Vagina (tissue), 2 donors: ENCODE measurements at regions not wholly inside any gene's neighbourhood (a gene's known extent, or its start where the extent isn't known, plus 50 kb on each side); places are given as distances from the start of the nearest gene placed in this dataset.

Experiments
- DNase-seq, 2 donors: peaks; one replicate each; pipeline ENCODE4 v3.0.0-alpha.2; 2017; ENCODE audit errors: extremely low spot score in 2 of 2
- H3K27ac ChIP-seq: fragments of 200-600 bp; sonication (generic); one replicate; pipeline ENCODE4 v1.5.1; 2019
- H3K27me3 ChIP-seq: fragments of 200-600 bp; sonication (generic); one replicate; pipeline ENCODE4 v1.5.1; 2019
- H3K36me3 ChIP-seq, 2 donors: fragments of 200-600 bp; sonication (generic); one replicate each; pipeline ENCODE4 v1.5.1; 2017 to 2019
- H3K4me1 ChIP-seq: fragments of 200-600 bp; sonication (generic); one replicate; pipeline ENCODE4 v1.5.1; 2019
- H3K4me3 ChIP-seq, 2 donors: fragments of 200-600 bp; sonication (generic); 1 replicate in 1 of 2; 2 replicates in 1 of 2; pipeline ENCODE4 v1.5.1; 2016 to 2019
- H3K9me3 ChIP-seq: fragments of 200-600 bp; sonication (generic); one replicate; pipeline ENCODE4 v1.5.1; 2019
- CTCF ChIP-seq, 3 experiments: fragments of 450-650 bp in 2 of 3; fragments of 200-600 bp in 1 of 3; sonication (generic) in 1 of 3; IDR thresholded peaks; one replicate each; pipeline ENCODE4 v1.5.1; 2017 to 2019; ENCODE audit warnings: antibody characterized with exemption in 3 of 3, mild to moderate bottlenecking in 2 of 3, moderate library complexity in 2 of 3
- POLR2A ChIP-seq, 2 donors: fragments of 450-650 bp; IDR thresholded peaks; one replicate each; pipeline ENCODE4 v1.6.1; 2017; ENCODE audit warnings: antibody characterized with exemption in 2 of 2, mild to moderate bottlenecking in 2 of 2, moderate library complexity in 2 of 2
- POLR2AphosphoS5 ChIP-seq, 2 donors: sonication (generic); formaldehyde crosslinking; IDR thresholded peaks; one replicate each; pipeline ENCODE4 v1.9.0; 2017; ENCODE audit warnings: antibody characterized with exemption in 2 of 2, mild to moderate bottlenecking in 2 of 2, low read depth in 1 of 2; ENCODE audit not compliant: insufficient read depth in 1 of 2
- intact Hi-C: fragments of 100-400 bp; cut with DNase I; formaldehyde crosslinking; loops from one replicate; pipeline ENCODE4 v1.15.1; 2023

GRCh38 chr17:77001487-77001886 is 133.3 kb downstream of the MGAT5B start:
- Histone ChIP-seq H3K4me1 (no peaks in the 10 kb centered on the region), H3K27me3 (no peaks in the 10 kb centered on the region), H3K4me3 (no peak overlapping the region), H3K27ac (no peak overlapping the region), H3K9me3 (no peaks in the 10 kb centered on the region), H3K36me3 (no peaks in the 10 kb centered on the region)
- TF ChIP-seq CTCF (IDR thresholded peaks at IDR 0.05) (no peak), POLR2A (IDR thresholded peaks at IDR 0.05) (no peak), POLR2AphosphoS5 (IDR thresholded peaks at IDR 0.05; ENCODE audit: insufficient read depth in 1 of 2, low read depth in 1 of 2) (no peak)
- intact Hi-C loops = no loop called here
- no peak for DNase-seq

GRCh38 chr17:77002103-77003045 is 134.2 kb downstream of the MGAT5B start:
- TF ChIP-seq POLR2A (IDR thresholded peaks at IDR 0.05) (no peak), POLR2AphosphoS5 (IDR thresholded peaks at IDR 0.05; ENCODE audit: insufficient read depth in 1 of 2, low read depth in 1 of 2) (no peak), CTCF (IDR thresholded peaks at IDR 0.05) (no peak)
- DNase-seq = no peak
- intact Hi-C loops = no loop called here
- Histone ChIP-seq H3K4me1 (no peaks in the 10 kb centered on the region), H3K9me3 (no peaks in the 10 kb centered on the region), H3K4me3 (no peak overlapping the region), H3K27ac (no peak overlapping the region), H3K36me3 (no peaks in the 10 kb centered on the region), H3K27me3 (no peaks in the 10 kb centered on the region)

- no peaks in the 10 kb centered on the region for H3K4me1 ChIP-seq
- no peaks in the 10 kb centered on the region for H3K36me3 ChIP-seq
- H3K27me3 ChIP-seq = no peaks in the 10 kb centered on the region
- H3K4me3 ChIP-seq = no peak overlapping the region
- TF ChIP-seq POLR2AphosphoS5 (IDR thresholded peaks at IDR 0.05; ENCODE audit: insufficient read depth in 1 of 2, low read depth in 1 of 2) (no peak), CTCF (IDR thresholded peaks at IDR 0.05) (no peak), POLR2A (IDR thresholded peaks at IDR 0.05) (no peak)
- DNase-seq = no peak
- H3K9me3 ChIP-seq = no peaks in the 10 kb centered on the region
- no peak overlapping the region for H3K27ac ChIP-seq
- intact Hi-C loops = no loop called here
Measured at GRCh38 chr17:77003699-77004098, 135.5 kb downstream of the MGAT5B start.

- Histone ChIP-seq H3K27me3 (no peaks in the 10 kb centered on the region), H3K27ac (no peak overlapping the region), H3K9me3 (no peaks in the 10 kb centered on the region), H3K36me3 (no peaks in the 10 kb centered on the region), H3K4me3 (no peak overlapping the region), H3K4me1 (no peaks in the 10 kb centered on the region)
- no peak for TF ChIP-seq POLR2AphosphoS5 (IDR thresholded peaks at IDR 0.05; ENCODE audit: insufficient read depth in 1 of 2, low read depth in 1 of 2)
- no peak for TF ChIP-seq POLR2A (IDR thresholded peaks at IDR 0.05)
- TF ChIP-seq CTCF (IDR thresholded peaks at IDR 0.05) = no peak
- intact Hi-C loops = no loop called here
- no peak for DNase-seq
Measured at GRCh38 chr17:77006971-77007649, 133.7 kb upstream of the SEC14L1 start.

- Histone ChIP-seq H3K27ac (no peak overlapping the region), H3K4me1 (no peaks in the 10 kb centered on the region), H3K36me3 (no peaks in the 10 kb centered on the region), H3K27me3 (no peaks in the 10 kb centered on the region), H3K9me3 (no peaks in the 10 kb centered on the region), H3K4me3 (no peak overlapping the region)
- TF ChIP-seq POLR2AphosphoS5 (IDR thresholded peaks at IDR 0.05; ENCODE audit: insufficient read depth in 1 of 2, low read depth in 1 of 2) (no peak), CTCF (IDR thresholded peaks at IDR 0.05) (no peak), POLR2A (IDR thresholded peaks at IDR 0.05) (no peak)
- no peak for DNase-seq
- intact Hi-C loops = no loop called here
Measured at GRCh38 chr17:77009877-77010276, 130.9 kb upstream of the SEC14L1 start.
